ENCODE measurements at regions not wholly inside any gene's neighbourhood (a gene's known extent, or its start where the extent isn't known, plus 50 kb on each side); places are given as distances from the start of the nearest gene placed in this dataset.
"Not testable (repeated sequence)": the region's sequence is repeated elsewhere in the genome, so short reads cannot be mapped to it uniquely, and the experiment has no call there.

DNA sequence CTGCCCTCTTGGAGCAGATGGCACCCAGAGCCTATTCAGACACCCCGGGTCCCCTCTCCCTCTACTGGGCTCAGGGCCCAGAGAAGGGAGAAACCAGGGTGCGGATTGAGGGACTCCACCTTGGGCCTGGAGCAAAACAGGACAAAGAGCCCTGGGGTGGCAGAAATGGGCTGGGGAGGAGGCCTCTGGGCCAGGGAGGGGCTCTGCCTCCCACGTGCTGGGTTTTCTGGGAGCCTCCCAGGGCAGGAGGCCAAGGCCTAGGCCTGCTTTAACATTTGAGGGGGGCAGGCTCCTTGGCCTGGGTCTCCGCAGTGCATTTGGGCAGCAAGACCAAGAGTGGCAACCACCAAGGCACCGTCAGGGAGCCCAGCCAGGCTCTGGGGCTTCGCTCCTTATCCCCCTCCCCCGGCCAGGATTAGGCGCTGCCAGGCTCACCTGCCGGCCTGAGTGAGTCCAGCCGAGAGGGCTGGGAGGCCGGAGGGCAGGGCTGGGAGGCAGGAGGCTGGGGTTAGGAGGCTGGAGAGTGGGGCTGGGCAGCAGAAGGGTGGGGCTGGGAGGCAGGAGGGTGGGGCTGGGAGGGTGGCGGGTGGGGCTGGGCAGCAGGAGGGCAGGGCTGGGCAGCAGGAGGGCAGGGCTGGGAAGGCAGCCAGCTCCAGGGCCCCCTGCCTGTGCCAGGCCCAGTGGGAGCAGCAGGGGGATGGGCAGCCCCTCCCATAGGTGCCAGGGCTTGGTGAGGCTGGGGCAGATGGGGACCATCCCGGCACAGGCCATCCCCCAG lies 101.8 kb upstream of the EIF5 start:
- no peak for DNase-seq

DNA sequence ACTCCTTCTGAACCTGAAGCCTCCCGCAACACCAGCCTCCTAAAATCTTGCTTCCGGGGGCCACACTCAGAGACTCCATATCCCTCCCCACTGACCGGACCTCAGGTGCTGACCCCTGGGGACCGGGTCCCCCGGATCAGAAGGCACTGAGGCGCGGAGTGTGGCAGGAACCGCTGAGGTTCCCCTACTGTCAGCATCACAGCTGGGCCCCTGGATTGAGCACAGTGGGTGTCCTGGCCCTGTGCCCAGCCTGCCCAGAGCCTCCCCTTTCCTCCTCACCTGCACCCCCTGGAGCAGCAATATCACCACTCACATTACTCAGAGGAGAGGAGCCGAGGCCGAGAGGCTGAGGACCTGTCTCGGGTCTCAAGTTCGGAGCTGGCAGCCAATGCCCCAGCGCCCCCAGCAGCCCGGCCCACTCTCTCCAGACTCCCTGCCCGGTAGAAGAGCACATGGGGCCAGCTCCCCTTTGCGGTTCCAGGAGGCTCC lies 101.2 kb upstream of the EIF5 start:
- no peak for DNase-seq

- DNase-seq: no peak
Measured at GRCh38 chr14:103233328-103233727, 100.7 kb upstream of the EIF5 start.

- not testable (repeated sequence) for DNase-seq
Measured at GRCh38 chr14:103234826-103235225, 99.2 kb upstream of the EIF5 start.

DNA sequence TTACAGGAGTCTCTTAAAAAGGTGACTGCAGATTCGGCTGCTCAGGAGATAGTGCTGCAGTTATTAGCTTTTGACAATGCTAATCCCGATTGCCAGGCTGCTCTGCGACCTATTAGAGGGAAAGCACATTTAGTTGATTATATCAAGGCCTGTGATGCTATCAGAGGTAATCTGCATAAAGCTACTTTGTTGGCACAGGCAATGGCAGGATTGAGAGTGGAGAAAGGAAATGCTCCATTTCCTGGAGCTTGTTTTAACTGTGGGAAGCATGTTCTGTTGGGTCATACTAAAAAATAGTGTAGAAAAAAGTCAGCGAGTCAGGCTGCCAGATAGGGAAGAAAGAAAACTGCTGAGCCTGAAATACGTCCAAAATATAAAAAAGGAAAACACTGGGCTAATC lies 98.5 kb upstream of the EIF5 start:
- not testable (repeated sequence) for DNase-seq

DNA sequence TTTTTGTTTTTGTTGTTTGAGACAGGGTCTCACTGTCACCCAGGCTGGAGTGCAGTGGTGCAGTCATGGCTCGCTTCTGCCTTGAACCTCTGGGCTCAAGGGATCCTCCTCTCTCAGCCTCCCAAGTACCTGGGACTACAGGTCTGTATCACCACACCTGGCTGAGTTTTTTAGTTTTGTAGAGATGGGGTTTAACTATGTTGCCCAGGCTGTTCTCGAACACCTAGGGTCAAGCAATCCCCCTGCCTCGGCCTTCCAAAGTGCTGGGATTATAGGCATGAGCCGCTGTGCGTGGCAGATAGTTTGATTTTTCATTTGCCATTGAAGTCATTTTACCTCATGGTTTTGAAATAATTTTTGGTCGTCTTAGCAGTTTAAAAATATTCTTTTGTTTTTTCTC lies 94.3 kb upstream of the EIF5 start:
- DNase-seq: no peak

- no peak for DNase-seq
Measured at GRCh38 chr14:103241531-103241930, 92.5 kb upstream of the EIF5 start.

- no peak for DNase-seq
Measured at GRCh38 chr14:103243764-103244737, 90.0 kb upstream of the EIF5 start.

GRCh38 chr14:103245624-103246031 lies 88.4 kb upstream of the EIF5 start:
- not testable (repeated sequence) for DNase-seq

- DNase-seq: no peak
Measured at GRCh38 chr14:103246070-103246469, 88.0 kb upstream of the EIF5 start.

GRCh38 chr14:103247169-103247606 lies 86.8 kb upstream of the EIF5 start:
- no peak for DNase-seq

- no peak for DNase-seq
Measured at GRCh38 chr14:103250181-103250580, 83.9 kb upstream of the EIF5 start.

- DNase-seq: no peak
Measured at GRCh38 chr14:103250874-103251273, 83.2 kb upstream of the EIF5 start.

- no peak for DNase-seq
Measured at GRCh38 chr14:103255555-103255954, 78.5 kb upstream of the EIF5 start.

GRCh38 chr14:103256406-103256805 lies 77.6 kb upstream of the EIF5 start:
- no peak for DNase-seq

DNA sequence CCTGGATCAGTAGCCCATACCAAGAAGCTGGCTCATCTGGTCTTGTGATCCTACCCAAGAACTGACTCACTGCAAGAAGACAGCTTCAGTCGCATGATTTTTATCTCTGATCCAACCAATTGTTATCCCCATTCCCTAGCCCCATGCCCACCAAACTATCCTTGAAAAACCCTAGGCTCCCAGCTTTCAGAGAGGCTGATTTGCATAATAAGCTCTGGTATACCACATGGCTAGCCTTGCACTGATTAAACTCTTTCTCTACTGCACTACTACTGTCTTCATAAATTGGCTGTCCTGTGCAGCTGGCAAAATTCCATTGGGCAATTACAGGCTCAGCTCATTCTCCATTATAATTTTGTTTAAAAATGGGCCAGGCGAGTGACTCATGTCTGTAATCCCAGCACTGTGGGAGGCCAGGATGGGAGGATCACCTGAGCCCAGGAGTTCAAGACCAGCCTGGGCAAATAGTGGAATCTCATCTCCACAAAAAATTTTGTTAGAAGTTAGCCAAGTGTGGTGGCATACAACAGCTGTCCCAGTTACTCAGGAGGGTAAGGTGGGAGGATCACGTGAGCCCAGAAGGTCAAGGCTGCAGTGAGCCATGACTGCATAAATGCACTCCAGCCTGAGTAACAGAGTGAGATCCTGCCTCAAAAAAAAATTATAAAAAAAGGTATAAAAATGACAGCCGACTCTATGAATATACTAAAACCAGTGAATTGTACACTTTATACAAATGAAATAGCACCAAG lies 76.7 kb upstream of the EIF5 start:
- DNase-seq: no peak

- DNase-seq: no peak
Measured at GRCh38 chr14:103258211-103258610, 75.8 kb upstream of the EIF5 start.

- DNase-seq: no peak
Measured at GRCh38 chr14:103259184-103259583, 74.9 kb upstream of the EIF5 start.

GRCh38 chr14:103259801-103260628 lies 74.0 kb upstream of the EIF5 start:
- DNase-seq: no peak

- no peak for DNase-seq
Measured at GRCh38 chr14:103260629-103261124, 73.4 kb upstream of the EIF5 start.

- no peak for DNase-seq
Measured at GRCh38 chr14:103267226-103267910, 66.7 kb upstream of the EIF5 start.
